Spinal cord (tissue), 9 donors: ENCODE measurements at regions not wholly inside any gene's neighbourhood (a gene's known extent, or its start where the extent isn't known, plus 50 kb on each side); places are given as distances from the start of the nearest gene placed in this dataset.
A peak's percentile ranks its signal among the peaks of the same experiment; 100 is the strongest.

Experiments
- DNase-seq, 6 donors: peaks; one replicate each; pipeline versions ENCODE4 v3.0.0 to v3.0.0-alpha.2; 2013 to 2015; ENCODE audit warnings: low spot score in 6 of 6, low read depth in 4 of 6
- H3K27ac ChIP-seq: one replicate; pipeline ENCODE4 v1.5.1; 2013; ENCODE audit warnings: low read depth, low read length, control low read depth
- H3K27me3 ChIP-seq: one replicate; pipeline ENCODE4 v1.6.1; 2013; ENCODE audit warnings: low read length; ENCODE audit not compliant: control insufficient read depth, insufficient read depth
- H3K36me3 ChIP-seq: one replicate; pipeline ENCODE4 v1.6.1; 2013; ENCODE audit warnings: low read length; ENCODE audit not compliant: control insufficient read depth, insufficient read depth
- H3K4me1 ChIP-seq: one replicate; pipeline ENCODE4 v1.6.1; 2013; ENCODE audit warnings: low read length; ENCODE audit not compliant: control insufficient read depth, insufficient read depth
- H3K4me3 ChIP-seq: one replicate; pipeline ENCODE4 v1.5.1; 2013; ENCODE audit warnings: low read depth, low read length, control low read depth
- H3K9me3 ChIP-seq: one replicate; pipeline ENCODE4 v1.6.1; 2013; ENCODE audit warnings: low read length; ENCODE audit not compliant: control insufficient read depth, insufficient read depth
- WGBS: methylation state at CpG from one replicate; pipeline ENCODE4 v1.1.5; 2013; ENCODE audit warnings: missing lambda C conversion rate; ENCODE audit not compliant: insufficient coverage; 5-methylcytosine and 5-hydroxymethylcytosine counted together
- donor health status: healthy.

- Histone ChIP-seq H3K36me3 (no peaks in the 10 kb centered on the region), H3K27ac (no peak overlapping the region), H3K9me3 (no peaks in the 10 kb centered on the region), H3K27me3 (no peaks in the 10 kb centered on the region), H3K4me3 (no peak overlapping the region), H3K4me1 (peaks cover 16% of the 10 kb centered on the region)
- no peak for DNase-seq
- WGBS = 80% methylated on average over 10 of the region's 14 CpGs
These were observed 67.3 kb upstream of the TEX51 start for GRCh38 chr2:126831234-126832005.

DNA sequence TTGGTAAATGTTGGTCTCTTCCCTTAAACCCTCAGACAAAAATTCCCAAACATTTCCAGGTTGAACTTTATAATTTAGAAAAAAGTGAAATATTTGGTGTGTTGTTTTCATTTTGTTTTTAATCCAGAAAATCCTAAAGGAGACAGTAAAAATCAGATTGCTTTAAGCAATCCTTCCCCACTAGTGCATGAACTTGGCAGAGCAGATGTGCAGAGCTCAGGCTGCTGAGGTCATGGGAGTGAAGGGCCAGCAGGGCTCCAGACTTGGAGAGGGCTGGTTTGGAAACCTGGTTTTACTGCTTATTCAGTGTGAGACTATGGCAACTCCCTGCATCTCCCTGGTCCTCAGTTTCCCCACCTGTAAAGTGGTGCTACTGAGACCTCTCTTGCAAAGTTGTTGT is 66.7 kb upstream of the TEX51 start:
- H3K9me3 ChIP-seq = no peaks in the 10 kb centered on the region

DNA sequence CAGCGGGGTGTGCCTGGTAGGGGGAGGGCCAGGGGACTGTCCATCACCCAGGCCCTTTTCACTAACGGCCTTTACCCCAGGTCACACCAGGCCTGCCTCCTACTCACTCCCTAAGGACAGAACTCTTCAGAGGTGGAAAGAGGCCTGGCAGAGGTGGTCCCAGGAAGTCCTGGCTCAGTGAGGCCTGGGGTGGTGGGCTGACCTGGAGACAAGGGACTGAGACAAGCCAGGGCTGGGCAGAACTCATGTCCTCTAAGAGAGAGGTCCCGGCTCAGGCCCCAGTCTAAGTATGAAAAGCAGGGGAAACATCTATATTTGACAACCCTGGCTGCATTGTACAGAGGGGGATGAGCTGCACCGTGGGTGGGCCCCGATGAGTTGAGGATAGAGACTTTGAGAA is 65.9 kb upstream of the TEX51 start:
- no peak overlapping the region for H3K4me3 ChIP-seq
- no peak for DNase-seq
- no peaks in the 10 kb centered on the region for H3K27me3 ChIP-seq
- H3K4me1 ChIP-seq = peaks cover 11% of the 10 kb centered on the region
- H3K36me3 ChIP-seq = no peaks in the 10 kb centered on the region
- no peak overlapping the region for H3K27ac ChIP-seq
- no peaks in the 10 kb centered on the region for H3K9me3 ChIP-seq
- WGBS = 100% methylated on average over 3 of the region's 5 CpGs

More for the DNA sequence above, 66.7 kb upstream of the TEX51 start:
- no peak overlapping the region for H3K4me3 ChIP-seq
- H3K27ac ChIP-seq = no peak overlapping the region
- peaks cover 16% of the 10 kb centered on the region for H3K4me1 ChIP-seq
- no peak for DNase-seq
- H3K27me3 ChIP-seq = no peaks in the 10 kb centered on the region
- no peaks in the 10 kb centered on the region for H3K36me3 ChIP-seq

- no peak overlapping the region for H3K27ac ChIP-seq
- no peaks in the 10 kb centered on the region for H3K36me3 ChIP-seq
- WGBS = 90% methylated on average over 6 of the region's 6 CpGs
These were observed 64.6 kb upstream of the TEX51 start for GRCh38 chr2:126834006-126834659.

GRCh38 chr2:126835261-126835660 is 63.4 kb upstream of the TEX51 start:
- Histone ChIP-seq H3K9me3 (no peaks in the 10 kb centered on the region), H3K4me3 (no peak overlapping the region), H3K36me3 (no peaks in the 10 kb centered on the region), H3K27me3 (no peaks in the 10 kb centered on the region), H3K27ac (no peak overlapping the region), H3K4me1 (peaks cover 8% of the 10 kb centered on the region)
- no peak for DNase-seq
- WGBS = 94% methylated on average over 8 of the region's 8 CpGs

More at GRCh38 chr2:126834006-126834659, 64.6 kb upstream of the TEX51 start:
- no peaks in the 10 kb centered on the region for H3K9me3 ChIP-seq
- no peak overlapping the region for H3K4me3 ChIP-seq
- peaks cover 11% of the 10 kb centered on the region for H3K4me1 ChIP-seq
- H3K27me3 ChIP-seq = no peaks in the 10 kb centered on the region
- no peak for DNase-seq

DNA sequence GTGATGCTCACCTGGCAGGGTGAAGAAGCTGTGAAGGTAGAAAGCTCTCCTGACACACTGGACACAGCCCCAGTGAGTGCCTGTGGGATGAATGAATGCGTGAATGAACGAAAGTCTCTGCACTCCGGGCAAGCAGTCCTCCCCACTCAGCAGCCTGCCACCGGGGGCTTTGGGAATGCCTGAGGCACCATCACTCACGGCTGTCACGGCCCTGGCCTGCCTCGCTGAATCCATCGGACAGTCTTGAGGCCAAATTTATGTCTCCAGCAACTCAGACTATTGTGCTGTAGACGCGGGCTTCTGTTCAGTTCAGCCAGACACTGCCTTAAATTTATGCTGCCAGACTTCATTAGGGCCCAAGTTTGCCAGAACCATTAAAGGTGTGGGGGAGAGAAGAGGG is 62.9 kb upstream of the TEX51 start:
- H3K4me3 ChIP-seq = no peak overlapping the region

GRCh38 chr2:126836761-126837679 is 61.7 kb upstream of the TEX51 start:
- Histone ChIP-seq H3K4me3 (no peak overlapping the region), H3K9me3 (no peaks in the 10 kb centered on the region), H3K4me1 (peaks cover 8% of the 10 kb centered on the region), H3K27ac (no peak overlapping the region), H3K36me3 (no peaks in the 10 kb centered on the region), H3K27me3 (no peaks in the 10 kb centered on the region)
- WGBS = 89% methylated on average over 16 of the region's 20 CpGs
- DNase-seq = no peak

More for the DNA sequence above, 62.9 kb upstream of the TEX51 start:
- Histone ChIP-seq H3K36me3 (no peaks in the 10 kb centered on the region), H3K27me3 (no peaks in the 10 kb centered on the region), H3K27ac (no peak overlapping the region), H3K9me3 (no peaks in the 10 kb centered on the region), H3K4me1 (peaks cover 8% of the 10 kb centered on the region)
- DNase-seq = peak in 2 of 6 donors; percentile 52 to 64
- WGBS = 17% methylated on average over 10 of the region's 10 CpGs

DNA sequence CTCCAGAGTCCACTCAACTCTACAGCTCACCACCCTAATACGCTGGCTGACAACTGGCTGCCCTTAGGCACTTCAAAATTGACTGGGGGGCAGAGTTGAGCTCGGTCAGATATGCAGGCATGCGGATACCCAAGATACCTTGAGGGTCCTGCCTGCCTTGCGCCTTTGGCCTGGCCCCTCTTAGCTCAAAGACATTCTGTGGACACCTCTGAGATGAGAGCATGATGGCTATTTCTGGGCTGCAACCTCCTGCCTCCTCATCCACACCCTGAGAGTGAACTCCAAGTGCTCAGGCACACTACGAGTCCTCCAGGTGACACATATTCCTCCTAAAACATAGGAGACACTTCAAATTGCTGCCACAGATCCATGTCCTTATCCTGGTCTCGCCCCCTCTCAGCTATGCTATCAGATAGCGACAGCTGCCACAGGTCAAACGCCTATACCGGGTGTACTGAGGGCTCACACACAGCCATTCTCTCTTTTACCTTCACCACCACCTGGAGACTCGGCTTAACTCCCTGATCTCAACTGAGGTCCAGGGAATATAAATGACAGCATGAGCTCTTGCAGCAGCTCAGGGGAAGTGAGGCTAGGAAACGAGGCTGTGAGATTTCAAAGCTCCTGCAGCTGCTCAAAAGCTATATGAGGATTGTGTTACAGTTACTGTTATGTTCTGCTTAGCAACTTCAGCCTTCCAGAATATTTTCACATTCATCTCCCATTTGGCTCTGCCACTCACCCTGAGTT is 60.5 kb upstream of the TEX51 start:
- H3K9me3 ChIP-seq = no peaks in the 10 kb centered on the region
- peaks cover 8% of the 10 kb centered on the region for H3K4me1 ChIP-seq
- H3K4me3 ChIP-seq = no peak overlapping the region
- 96% methylated on average over 10 of the region's 11 CpGs for WGBS
- no peaks in the 10 kb centered on the region for H3K27me3 ChIP-seq
- H3K36me3 ChIP-seq = no peaks in the 10 kb centered on the region
- DNase-seq = peak in 1 of 6 donors; percentile 20
- H3K27ac ChIP-seq = no peak overlapping the region

DNA sequence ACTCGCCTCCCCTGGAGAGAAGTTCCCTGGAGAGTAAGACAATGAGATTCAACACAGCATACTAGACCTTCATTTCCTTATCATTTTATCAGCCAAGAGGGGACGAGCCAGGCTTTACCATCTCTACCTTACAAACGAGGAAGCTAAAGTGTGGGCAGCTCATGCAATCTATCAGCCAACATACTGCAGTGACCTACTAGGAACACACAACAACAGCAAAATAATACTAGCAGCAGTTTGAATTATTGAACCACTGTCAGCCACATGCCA is 60.0 kb upstream of the TEX51 start:
- Histone ChIP-seq H3K27me3 (no peaks in the 10 kb centered on the region), H3K4me1 (peaks cover 8% of the 10 kb centered on the region), H3K36me3 (no peaks in the 10 kb centered on the region), H3K27ac (no peak overlapping the region), H3K9me3 (no peaks in the 10 kb centered on the region), H3K4me3 (no peak overlapping the region)
- DNase-seq = peak in 1 of 6 donors; percentile 42
- 59% methylated on average over 2 of the region's 3 CpGs for whole genome bisulfite sequencing
